Hindlimb muscle (tissue), 1 donor: ENCODE measurements at regions not wholly inside any gene's neighbourhood (a gene's known extent, or its start where the extent isn't known, plus 50 kb on each side); places are given as distances from the start of the nearest gene placed in this dataset.

ENCODE experiments used
- DNase-seq: peaks from one replicate; pipeline ENCODE4 v3.0.0-alpha.2; 2013

DNA sequence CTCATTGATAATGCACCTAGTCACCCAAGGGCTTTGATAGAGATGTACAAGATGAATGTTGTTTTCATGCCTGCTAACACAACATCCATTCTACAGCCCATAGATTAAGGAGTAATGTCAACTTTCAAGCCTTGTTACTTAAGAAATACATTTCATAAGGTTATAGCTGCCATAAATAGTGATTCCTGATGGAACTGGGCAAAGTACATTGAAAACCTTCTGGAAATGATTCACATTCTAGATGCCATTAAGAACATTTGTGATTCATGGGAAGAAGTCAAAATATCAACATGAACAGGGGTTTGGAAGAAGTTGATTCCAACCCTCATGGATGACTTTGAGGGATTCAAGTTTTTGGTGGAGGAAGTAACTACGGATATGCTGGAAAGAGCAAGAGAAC, 135.2 kb downstream of the TLE3 start:
- DNase-seq: no peak

DNA sequence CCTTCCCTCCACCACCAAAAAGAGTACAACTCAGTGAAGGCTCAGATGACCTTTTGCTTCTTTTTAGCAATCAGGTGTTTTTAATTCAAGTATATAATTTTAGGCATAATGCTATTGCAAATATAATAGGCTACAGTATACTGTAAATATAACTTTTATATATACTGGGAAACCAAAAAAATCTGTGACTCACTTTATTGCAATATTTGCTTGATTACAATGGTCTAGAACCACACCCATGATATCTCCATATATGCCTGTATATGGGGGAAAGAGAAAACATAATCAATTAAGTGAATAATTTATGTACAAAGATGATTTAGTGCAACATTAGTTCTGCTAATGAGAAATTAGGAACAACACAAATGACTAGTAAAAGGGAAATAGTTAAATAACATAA, 134.3 kb downstream of the TLE3 start:
- DNase-seq: no peak

DNA sequence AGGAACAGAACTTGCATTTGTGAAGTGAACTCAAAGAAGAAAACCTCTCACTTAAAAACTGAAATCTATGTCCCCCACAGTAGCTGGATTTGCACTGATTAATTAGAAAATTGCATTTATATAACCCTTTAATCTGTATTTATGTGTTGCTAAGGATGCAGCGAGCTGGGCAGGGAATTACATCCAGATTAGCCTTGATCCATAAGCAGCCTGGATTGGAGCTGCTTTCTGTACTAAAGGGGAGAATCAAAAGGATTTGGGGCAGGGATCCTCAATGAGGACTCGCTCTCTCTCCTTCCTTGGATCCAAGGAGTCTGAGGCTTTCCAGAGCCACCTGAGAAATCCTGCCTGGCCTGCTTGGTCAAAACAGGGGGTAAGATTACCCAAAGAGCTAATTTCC, 125.9 kb downstream of the TLE3 start:
- no peak for DNase-seq

DNA sequence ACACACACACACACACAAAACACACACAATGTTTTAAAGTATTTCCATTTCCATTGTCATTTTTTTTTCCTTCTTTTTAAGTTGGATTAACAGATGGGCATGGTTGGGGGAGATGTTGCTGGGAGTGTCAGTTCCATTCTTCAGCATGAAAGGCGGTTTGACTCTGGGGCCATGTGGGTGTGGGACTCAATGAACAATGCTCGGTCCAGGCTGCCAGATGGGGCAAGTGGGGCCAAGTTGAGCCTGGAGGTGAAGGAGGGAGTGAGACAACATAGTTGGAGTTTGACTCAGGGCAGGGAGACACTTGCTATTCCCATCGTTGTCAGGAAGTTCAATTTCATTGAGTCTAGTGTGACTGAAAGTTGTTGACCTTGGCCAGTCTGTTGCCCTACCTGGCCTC, 125.3 kb downstream of the TLE3 start:
- DNase-seq: no peak

DNA sequence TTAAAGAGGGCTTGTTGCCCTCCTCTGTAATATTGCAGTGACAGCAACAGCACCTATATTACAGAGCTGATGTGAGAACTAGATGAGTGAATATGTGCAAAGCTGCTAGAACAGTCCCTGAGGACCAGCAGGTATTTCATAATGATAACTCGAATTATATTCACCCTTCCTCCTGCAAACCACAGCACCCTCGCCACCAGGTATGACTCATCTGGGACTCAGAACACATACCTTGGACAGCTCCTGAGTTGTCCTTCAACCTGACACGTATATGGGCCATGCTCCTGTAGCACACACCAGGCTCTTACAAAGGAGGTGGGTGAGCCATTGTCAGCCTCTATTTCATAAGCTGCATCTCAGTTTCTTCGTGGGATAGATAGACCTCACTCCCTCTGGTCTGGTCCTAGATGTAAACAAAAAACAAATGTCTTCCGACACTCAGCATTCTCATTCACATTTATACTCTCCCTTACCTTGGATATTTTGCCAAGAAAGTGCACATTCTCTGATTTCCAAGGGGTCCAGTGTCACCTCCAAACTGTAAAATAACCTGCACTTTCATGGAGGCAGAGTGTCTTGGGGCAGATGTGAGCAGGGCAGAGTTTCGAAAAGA, 124.5 kb downstream of the TLE3 start:
- no peak for DNase-seq

DNA sequence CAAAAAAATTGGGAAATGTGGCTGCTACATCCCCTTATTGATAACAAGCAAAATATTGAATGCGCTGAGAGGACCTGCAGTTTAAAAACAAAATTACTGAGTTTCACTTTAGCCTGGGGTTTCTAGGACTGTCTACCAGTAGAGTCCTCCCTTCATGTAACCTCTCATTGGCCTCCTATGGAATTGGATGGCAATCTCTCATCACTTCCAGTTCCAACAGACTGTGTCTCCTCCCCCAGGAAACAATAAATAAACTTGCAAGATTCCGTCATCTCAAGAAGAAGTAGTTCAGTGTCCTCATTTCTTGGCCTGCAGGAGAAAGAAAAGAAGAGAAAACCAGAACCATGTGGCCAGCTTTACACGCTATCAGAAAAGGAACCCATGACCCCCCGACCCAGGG, 123.8 kb downstream of the TLE3 start:
- no peak for DNase-seq

DNA sequence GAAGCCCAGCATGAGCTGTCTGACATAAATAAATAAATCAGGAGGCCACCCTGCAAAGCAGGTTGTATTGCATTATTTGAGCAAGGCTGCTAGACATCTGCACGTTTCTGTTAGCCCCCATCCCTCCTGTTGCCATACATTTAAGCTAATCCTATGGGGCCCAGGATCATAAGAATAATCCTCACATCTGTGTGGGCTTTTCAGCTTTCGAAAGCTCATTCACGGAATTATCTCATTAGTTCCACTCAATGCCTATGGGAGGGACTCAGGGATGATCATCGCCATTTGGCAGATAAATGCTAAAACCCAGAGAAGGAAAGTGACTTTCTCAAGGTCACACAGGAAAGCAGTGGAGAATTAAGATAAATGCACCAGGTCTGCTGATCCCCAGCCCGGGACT, 123.4 kb downstream of the TLE3 start:
- DNase-seq: no peak

DNA sequence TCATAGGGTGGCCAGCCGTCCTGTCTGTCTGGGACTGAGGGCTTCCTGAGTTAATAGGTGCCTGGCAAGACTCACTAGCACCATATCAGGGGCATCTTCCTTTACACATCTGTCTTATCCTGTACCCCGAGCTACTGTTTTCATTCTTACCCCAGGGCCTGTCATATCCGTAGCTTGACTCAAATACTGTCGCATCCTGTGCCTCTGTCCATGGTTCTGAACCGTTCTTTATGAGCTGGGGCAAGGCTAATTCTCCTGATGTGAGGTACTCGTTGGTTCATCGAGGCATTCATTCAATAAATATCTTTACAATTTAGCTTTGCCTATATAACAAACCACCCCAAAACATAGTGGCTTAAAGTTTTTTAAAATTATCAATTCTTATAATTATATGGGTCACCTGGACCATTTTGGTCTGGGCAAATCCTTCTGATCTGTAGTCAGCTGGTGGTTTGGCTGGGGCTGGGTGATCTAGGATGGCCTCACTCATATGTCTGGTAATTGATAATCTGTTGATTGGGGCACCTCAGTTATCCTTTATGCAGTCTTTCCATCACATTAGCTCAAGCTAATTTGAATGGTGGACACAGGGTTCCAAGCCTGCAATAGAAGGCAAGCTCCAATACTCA, 121.2 kb downstream of the TLE3 start:
- DNase-seq: peak; percentile 73

DNA sequence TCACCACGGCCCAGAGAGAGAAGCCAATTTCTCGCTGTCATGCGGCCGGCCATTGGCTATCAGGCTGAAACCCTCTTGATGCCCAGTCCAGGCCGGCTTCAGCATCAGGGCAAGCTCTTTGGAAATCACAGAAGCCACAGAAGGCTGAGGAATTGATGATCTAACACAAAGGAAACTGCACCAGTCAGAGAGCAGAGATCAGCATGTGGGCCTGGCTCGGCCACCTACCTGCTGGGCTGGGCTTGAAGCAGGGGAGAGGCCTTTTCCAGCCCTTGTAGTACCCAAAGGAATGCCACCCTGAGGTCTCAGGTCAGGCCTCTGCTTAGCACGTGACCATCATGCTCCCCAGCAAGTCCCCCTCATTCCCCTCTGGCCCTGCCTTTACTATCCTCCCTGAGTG, 119.1 kb downstream of the TLE3 start:
- DNase-seq: no peak

DNA sequence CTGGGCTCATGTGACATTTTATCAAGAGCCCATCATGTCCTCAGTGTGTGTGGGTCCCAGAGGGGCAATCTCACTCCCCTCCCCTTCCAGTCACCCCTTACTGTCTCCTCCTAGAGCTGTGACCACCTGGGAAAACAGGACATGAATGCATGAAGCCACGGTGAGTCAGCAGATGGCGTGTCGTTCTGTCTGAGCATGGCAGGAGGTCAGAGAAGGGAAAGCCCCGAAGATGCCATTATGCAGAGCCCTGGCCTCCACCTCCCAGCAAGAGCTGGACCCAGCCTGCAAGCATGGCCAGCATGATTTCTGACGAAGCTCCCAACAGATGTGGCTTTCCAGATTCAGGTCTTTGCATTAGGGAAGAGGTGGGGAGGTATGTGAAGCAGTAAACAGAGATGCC, 118.5 kb downstream of the TLE3 start:
- no peak for DNase-seq

DNA sequence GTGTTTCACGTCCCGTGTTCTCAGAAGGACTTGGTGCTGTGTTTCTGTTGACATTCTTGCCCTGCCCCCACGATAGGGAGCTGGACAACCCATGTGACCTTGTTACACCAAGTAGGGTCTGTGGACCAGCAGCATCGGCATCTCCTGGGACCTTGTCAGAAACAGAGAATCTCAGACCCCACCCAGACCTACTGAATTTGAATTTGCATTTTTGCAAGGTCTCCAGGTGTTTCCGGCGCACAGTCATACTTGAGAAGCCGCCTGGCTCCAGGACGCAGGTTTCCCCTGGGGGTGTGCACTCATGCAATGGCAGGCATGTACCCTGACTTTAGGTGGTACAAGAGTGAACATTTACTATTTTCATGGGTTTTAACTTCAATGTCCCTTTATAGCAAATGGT, 117.9 kb downstream of the TLE3 start:
- DNase-seq: no peak

DNA sequence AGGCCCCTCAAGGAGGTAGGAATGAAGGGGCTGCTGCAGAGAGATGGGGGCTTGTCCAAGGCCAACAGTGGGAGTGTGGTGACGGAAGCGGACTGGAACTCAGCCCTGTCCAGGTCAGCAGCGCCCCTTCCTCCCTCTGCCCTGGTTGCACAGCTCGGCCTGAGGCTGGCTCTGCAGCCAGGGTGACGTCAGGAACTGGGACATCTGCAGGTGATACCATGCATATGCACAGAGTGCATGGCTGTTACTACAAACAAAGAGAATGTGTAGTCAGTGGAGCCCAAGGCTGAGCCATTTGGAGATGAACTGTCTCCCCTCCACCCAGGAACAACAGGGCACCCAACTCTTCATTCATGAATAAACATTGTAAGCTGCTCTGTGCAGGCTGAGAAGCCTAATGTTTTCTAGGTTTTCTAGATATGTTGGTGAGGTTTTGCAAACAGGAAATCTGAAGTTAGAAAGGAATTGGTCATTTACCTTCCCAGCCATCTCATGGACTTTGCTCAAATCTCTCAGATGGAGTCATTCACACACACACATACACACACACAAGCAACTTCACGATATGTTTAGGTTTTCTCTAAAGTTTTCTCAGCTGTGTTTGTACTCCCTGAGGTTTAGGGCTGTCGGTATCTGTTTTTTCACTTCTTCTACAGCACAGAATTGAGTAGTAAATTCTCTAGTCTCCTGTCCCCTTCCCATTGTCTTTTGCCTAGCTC, 117.2 kb downstream of the TLE3 start:
- no peak for DNase-seq

DNA sequence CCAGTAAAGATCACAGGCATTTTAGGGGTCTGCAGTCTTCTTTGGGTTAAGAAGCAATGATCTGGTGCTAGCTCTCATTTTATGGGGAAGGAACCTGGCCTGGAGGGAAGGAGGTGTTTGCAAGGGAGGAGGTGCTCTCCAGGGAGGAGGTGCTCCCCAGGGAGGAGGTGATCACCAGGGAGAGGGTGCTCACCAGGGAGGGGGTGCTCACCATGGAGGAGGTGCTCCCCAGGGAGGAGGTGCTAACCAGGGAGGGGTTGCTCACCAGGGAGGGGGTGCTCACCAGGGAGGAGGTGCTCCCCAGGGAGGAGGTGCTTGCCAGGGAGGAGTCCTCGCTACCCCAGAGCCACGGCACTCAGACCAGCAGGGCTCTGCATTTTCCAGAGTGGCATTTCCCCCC, 115.7 kb downstream of the TLE3 start:
- DNase-seq: no peak

DNA sequence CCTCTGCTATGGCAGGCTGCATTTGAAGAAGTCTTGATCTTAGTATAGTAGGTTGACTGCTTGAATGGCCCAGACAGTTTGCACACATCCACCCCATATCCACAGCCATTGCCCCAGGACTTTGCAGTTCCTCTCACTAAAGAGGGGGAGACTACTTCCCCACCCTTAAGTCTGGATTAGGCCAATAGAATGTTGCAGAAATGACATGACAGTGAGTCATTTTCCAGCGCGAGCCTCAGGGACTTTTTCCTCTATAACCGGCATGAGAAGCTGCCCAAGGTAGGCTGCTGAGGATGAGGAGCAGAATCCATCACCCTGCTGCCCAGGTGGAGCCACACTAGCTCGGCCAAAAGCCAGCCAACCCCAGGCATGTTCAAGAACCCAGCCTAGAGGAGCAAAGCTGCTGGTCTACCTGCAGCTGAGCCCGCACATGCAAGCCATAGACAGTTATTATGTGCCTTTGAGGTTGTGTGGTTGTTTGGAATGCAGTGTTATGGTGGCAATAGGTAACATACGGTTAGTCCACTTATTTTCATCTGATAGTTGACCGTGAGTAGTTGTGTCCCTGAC, 113.9 kb downstream of the TLE3 start:
- no peak for DNase-seq

DNA sequence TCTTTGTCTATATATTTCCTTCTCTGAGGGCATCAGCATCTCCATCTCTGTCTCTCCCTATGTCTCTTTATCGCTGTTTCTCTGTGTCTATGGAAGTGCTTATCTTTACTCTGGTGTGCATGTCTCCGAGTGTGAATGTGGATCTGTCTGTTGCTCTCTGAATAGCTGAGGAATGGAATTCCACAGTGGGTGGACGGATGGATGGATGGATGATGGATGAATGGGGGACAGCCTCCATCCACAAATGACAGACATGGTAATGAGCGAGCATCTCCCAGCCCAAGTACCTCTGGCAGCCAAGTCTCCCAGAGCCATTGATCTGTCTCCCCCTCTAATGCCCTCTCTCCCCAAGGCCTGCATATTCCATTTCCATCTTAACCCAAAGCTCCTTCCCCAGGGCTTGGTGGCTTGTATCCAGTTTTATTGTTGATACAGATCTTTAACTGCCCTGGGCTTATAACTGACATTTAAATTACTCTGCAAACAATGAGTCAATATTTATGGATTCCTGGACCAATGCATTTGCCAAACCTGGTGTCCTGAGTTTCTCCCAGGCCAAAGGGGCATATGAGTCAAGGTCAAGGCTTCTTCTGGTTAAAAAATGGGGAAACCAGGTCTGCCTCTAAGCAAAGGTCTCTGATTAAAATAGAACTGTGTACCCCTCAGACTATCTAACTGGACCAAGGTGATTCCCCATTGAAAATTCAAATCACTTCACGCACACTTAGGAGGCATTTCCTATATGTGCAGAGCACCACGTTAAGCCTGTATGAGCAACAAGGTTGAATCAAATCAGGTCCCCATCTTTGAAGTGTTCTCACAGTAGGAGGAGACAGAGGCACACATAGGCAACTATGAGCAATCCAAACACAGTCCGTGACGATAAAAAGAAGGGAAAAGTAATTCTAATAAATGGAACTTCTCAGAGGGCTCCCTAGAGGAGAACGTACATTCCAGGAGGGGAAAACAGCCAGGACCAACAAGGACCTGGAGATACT, 109.9 kb downstream of the TLE3 start:
- DNase-seq: no peak

DNA sequence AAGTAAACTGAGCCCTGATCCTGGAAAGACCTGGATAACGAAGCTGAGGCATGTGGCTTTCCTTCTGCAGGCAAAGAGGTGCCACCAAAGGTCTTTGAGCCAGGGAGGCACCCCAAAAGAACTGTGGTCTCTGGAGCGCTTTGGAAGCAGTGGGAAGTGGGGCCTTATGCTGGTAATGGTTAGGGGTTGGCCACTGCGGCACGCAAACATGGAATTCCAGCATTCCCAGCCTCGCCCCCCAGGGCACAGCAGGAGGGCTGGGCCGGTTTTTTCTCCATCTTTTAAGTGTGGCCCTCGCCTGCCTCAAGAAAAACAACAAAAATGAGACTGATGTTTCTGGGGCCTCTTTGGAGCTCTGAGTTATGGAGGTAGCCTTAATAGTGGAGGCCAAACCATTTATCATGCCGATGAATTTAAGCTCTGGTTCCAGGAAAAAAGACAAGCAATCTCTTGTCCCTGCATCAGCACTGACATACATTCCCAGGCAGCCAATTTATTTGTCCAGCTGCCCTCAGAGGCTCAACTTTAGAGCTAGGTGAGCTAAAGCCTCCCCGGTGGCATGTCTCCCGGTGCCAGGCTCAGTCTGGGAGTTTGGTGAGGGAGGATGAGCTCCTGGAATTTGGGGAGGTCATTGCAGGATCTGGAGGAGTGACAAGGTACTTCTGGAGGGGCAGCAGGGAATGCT, 109.0 kb downstream of the TLE3 start:
- DNase-seq: no peak

DNA sequence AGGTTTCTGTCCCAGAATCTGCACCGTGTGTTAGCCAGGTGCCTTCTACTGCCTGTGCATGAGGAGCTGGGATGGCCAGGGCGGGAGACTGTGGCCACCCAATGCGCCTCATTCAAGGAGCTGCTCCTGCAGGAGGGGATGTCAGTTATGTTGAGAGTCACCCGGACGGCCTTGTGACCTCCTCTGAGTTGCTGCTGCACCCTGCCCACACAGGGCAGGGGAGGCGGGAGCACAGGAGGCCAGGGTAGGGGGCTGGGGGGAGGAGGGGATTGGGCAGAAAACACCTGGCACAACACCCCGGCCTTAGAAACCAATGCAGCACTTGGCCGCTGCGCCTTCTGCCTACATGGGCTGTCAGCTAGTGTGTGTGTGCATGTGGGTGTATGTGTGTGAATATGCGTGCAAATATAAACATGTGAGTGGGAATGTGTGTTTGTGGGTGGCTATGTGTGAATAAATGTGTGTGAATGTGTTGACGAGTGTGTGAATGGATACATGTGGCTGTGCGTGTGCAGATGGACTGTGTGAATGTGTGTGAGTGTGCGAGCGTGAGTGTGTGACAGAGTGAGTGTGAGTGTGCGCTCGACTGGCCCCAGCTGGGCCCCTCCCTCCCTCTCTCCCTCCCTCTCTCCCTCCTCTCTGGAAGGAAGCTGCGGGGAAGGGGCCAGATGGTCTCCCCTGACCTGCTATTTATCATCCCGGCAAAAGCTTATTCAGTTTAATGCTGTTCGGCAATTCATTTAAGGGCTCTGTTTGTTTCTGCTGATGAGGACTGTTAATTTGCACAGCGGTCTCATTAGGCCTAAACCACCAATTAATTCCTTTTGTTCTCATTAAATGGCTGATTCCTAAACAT, 106.9 kb downstream of the TLE3 start:
- DNase-seq: no peak

DNA sequence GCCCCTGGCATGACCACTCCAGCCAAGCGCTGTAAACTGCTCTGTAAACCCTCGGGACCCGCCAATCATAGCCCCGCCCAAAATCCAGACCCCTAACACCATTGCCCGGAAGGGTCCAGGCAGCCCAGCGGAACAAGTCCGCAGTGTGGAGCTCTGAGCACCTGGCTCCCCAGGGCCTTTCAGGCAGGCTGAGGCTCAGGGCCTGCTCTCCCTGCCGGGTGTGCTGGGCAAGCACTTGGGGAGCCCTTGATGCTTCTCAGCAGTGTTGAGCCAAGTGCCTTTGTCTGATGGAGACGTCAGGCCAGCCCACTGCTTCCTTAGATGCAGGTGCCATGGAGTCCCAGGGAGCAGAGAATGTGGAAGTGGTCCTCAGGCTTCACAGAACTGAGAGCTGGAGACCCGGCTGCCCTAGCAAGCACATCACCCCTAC, 106.2 kb downstream of the TLE3 start:
- no peak for DNase-seq

DNA sequence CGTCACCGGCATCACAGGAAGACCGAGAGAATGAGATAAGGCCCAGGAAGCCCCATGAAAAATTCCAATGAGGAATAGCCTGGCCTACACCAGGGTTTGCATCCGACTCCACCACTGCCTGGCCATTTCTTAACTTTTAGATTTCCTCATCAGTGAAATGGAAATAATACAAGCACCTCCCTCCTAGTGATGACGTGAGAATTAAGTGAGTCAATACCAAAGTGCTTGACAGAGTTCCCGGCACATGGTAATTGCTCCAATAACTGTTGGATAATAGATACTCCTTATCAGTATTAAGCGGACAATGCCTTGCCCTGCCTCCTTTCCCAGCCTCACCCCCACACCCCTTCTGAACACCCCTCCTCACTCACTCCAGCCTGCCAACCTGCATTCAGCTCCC, 105.4 kb downstream of the TLE3 start:
- no peak for DNase-seq

DNA sequence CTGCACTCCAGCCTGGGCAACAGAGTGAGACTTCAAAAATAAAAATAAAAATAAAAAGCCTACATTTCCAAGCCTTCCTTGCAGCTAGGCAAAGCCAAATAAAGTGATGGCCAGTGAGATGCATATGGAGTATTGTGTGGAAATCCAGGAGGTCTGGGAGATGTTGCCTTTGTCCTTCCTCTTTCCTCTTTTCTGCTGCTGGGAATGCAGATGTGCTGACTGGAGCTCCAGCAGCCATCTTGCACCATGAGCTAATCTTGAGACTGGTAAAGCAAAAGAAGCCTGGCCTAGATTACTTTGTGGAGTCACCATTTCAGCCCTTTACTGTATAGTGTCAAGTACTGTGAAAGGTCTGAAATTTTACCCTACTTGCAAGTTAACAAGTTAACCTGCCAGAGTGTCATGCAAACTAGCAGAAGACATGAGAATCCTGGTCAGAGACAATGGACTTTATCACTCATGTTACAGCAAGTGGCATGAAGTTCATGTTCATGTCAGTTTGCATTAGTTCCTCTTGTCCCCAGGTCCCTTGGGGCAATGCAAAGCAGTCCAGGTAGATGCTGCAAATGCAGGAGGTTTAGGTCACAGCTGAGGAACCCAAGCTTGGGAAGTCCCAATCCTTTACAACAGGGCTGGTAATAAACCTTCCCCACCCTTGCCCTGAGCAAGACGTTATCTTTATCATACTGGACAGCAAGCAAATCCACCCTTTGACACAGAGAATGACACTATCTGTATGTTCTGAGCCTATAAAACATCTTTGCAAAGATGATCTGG, 103.1 kb downstream of the TLE3 start:
- no peak for DNase-seq
